Vagina (tissue), 2 donors: ENCODE measurements at regions not wholly inside any gene's neighbourhood (a gene's known extent, or its start where the extent isn't known, plus 50 kb on each side); places are given as distances from the start of the nearest gene placed in this dataset.

Source experiments
- CTCF ChIP-seq, 3 experiments: fragments of 450-650 bp in 2 of 3; fragments of 200-600 bp in 1 of 3; sonication (generic) in 1 of 3; IDR thresholded peaks; one replicate each; pipeline ENCODE4 v1.5.1; 2017 to 2019; ENCODE audit warnings: antibody characterized with exemption in 3 of 3, mild to moderate bottlenecking in 2 of 3, moderate library complexity in 2 of 3
- POLR2A ChIP-seq, 2 donors: fragments of 450-650 bp; IDR thresholded peaks; one replicate each; pipeline ENCODE4 v1.6.1; 2017; ENCODE audit warnings: antibody characterized with exemption in 2 of 2, mild to moderate bottlenecking in 2 of 2, moderate library complexity in 2 of 2
- POLR2AphosphoS5 ChIP-seq, 2 donors: sonication (generic); formaldehyde crosslinking; IDR thresholded peaks; one replicate each; pipeline ENCODE4 v1.9.0; 2017; ENCODE audit warnings: antibody characterized with exemption in 2 of 2, mild to moderate bottlenecking in 2 of 2, low read depth in 1 of 2; ENCODE audit not compliant: insufficient read depth in 1 of 2

DNA sequence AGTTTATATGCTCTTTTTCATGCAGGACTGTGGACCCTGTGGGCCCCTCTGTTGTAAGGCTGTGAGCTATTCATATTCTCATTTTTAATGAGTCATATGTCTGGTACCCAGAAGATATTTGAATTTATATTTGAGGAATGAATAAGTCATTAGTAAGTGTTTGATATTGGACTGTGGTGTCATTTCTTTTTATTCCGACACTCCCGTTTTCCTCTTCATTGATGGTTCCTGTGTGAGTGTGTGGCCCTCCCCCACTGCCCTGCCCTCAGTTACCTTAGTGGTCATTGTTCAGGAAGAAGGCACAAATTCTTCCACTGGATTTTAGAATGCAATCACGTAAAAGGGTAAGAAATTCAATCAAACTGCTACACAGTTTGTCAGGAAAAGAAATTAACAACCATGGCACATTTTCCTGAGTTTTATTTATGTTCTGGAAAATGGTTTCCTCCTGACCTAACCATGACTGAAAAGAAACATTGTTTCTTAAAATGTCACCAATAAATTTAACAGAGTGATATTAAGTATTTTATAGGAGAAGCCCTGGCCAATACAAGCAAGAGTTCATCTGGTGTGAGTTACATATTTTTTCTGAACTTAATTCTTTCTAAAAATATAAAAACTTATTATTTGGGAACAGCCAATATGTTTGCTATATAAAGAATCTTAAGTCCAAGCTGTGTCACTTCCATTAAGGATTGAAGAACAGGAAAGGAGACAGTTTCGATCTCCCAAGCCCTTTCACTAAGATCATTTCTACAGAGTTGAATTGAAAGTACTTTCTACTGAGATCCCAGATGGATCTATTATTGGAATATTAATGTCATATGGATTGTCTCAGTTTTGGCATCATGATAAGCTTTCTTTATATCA, 370.5 kb upstream of the ANXA10 start:
- TF ChIP-seq CTCF (IDR thresholded peaks at IDR 0.05) (no peak), POLR2AphosphoS5 (IDR thresholded peaks at IDR 0.05; ENCODE audit: insufficient read depth in 1 of 2, low read depth in 1 of 2) (no peak), POLR2A (IDR thresholded peaks at IDR 0.05) (no peak)
